ENCODE measurements at regions not wholly inside any gene's neighbourhood (a gene's known extent, or its start where the extent isn't known, plus 50 kb on each side); places are given as distances from the start of the nearest gene placed in this dataset.

DNA sequence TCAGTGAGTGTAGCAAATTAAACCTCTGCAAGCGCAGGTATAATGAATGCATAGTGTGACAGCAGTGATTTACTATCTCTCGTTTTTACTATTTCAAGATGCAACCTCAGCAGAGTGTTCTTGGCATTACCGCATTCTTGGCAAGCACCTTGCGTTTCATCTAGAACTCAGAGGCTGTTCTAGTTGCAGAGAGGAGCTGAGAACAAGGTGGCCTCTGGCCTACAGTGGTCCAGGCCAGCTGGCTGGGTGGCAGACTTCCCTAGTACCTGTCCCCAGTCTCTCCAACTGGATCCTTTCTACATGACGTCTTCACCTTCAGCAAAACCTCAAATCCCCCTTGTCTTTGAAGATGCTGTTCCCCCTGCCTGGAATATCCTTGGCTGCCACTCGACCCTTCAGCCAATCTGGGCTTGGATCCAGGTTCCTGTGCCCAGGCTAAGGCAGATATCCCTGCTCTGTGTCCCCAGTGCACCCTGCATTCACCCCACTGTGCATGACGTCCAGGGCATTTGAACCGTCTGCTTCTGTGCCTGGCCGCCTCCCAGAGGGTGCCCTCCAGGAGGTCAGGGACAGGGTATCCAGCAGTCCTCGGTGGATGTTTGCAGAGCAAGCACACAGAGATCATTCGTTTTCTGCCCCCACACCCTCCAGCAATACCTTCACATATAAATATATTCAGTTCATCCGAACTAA lies 120.4 kb upstream of the CPEB4 start (continued):
- TF ChIP-seq, protein P1, sequence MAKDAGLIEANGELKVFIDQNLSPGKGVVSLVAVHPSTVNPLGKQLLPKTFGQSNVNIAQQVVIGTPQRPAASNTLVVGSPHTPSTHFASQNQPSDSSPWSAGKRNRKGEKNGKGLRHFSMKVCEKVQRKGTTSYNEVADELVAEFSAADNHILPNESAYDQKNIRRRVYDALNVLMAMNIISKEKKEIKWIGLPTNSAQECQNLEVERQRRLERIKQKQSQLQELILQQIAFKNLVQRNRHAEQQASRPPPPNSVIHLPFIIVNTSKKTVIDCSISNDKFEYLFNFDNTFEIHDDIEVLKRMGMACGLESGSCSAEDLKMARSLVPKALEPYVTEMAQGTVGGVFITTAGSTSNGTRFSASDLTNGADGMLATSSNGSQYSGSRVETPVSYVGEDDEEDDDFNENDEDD (CRISPR knock-in tag; IDR thresholded peaks at IDR 0.05; ENCODE audit: borderline replicate concordance): no peak
- TF ChIP-seq ZEB1 (IDR thresholded peaks at IDR 0.05; ENCODE audit: insufficient replicate concordance, low read depth): no peak
- TF ChIP-seq ZMYM3 (CRISPR knock-in tag; IDR thresholded peaks at IDR 0.05): no peak; the same call in 1 of the 2 replicates
- no peak for TF ChIP-seq REL (CRISPR knock-in tag; conservative IDR thresholded peaks at IDR 0.05)
- no peak for TF ChIP-seq TOE1 (CRISPR knock-in tag; IDR thresholded peaks at IDR 0.05)
- no peak for TF ChIP-seq KAT2B (IDR thresholded peaks at IDR 0.05; ENCODE audit: borderline replicate concordance, low read depth, low read length)
- TF ChIP-seq, protein P2, sequence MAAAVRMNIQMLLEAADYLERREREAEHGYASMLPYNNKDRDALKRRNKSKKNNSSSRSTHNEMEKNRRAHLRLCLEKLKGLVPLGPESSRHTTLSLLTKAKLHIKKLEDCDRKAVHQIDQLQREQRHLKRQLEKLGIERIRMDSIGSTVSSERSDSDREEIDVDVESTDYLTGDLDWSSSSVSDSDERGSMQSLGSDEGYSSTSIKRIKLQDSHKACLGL (CRISPR knock-in tag; IDR thresholded peaks at IDR 0.05): no peak
- TF ChIP-seq ZC3H4 (CRISPR knock-in tag; IDR thresholded peaks at IDR 0.05; ENCODE audit: borderline replicate concordance): no peak
- TF ChIP-seq ZNF225 (CRISPR knock-in tag; IDR thresholded peaks at IDR 0.05): no peak
- no peak for TF ChIP-seq SOX6 (IDR thresholded peaks at IDR 0.05)
- TF ChIP-seq SOX6 (CRISPR knock-in tag; IDR thresholded peaks at IDR 0.05): peak; percentile 32; the same call in 1 of the 2 replicates
- no peak for TF ChIP-seq HOXA5 (CRISPR knock-in tag; IDR thresholded peaks at IDR 0.05)
- TF ChIP-seq, protein P3, sequence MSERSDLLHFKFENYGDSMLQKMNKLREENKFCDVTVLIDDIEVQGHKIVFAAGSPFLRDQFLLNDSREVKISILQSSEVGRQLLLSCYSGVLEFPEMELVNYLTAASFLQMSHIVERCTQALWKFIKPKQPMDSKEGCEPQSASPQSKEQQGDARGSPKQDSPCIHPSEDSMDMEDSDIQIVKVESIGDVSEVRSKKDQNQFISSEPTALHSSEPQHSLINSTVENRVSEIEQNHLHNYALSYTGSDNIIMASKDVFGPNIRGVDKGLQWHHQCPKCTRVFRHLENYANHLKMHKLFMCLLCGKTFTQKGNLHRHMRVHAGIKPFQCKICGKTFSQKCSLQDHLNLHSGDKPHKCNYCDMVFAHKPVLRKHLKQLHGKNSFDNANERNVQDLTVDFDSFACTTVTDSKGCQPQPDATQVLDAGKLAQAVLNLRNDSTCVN (CRISPR knock-in tag; IDR thresholded peaks at IDR 0.05; ENCODE audit: borderline replicate concordance): no peak
- TF ChIP-seq THAP11 (CRISPR knock-in tag; IDR thresholded peaks at IDR 0.05): no peak
- no peak for TF ChIP-seq ZNF674 (CRISPR knock-in tag; IDR thresholded peaks at IDR 0.05; ENCODE audit: low read depth)
- no peak for TF ChIP-seq XBP1 (CRISPR knock-in tag; IDR thresholded peaks at IDR 0.05)
- TF ChIP-seq HMGA1 (CRISPR knock-in tag; conservative IDR thresholded peaks at IDR 0.05): no peak
- TF ChIP-seq RBAK (CRISPR knock-in tag; IDR thresholded peaks at IDR 0.05): no peak
- TF ChIP-seq HNRNPL (IDR thresholded peaks at IDR 0.05; ENCODE audit: low read depth, low read length): 0 out of 2 replicates have a peak, but pooled peaks have one; percentile 31
- no peak for TF ChIP-seq RNF2 (conservative IDR thresholded peaks at IDR 0.05; ENCODE audit: low read depth)
- TF ChIP-seq PHB2 (IDR thresholded peaks at IDR 0.05; ENCODE audit: partially characterized antibody): no peak
- TF ChIP-seq ATF1 (CRISPR knock-in tag; IDR thresholded peaks at IDR 0.05): no peak
- no peak for TF ChIP-seq ZNF441 (CRISPR knock-in tag; IDR thresholded peaks at IDR 0.05; ENCODE audit: borderline replicate concordance)
- TF ChIP-seq ZBTB7A (CRISPR knock-in tag; IDR thresholded peaks at IDR 0.05): no peak
- TF ChIP-seq DR1 (CRISPR knock-in tag; IDR thresholded peaks at IDR 0.05): no peak
- TF ChIP-seq ZIK1 (CRISPR knock-in tag; IDR thresholded peaks at IDR 0.05; ENCODE audit: borderline replicate concordance, low read depth): no peak
- TF ChIP-seq MAZ (IDR thresholded peaks at IDR 0.05; ENCODE audit: borderline replicate concordance, low read depth, low read length): no peak
- TF ChIP-seq MAZ (CRISPR knock-in tag; IDR thresholded peaks at IDR 0.05; ENCODE audit: low read depth): no peak
- peak; percentile 48; the same call in 1 of the 2 replicates for TF ChIP-seq BCL6 (CRISPR knock-in tag; IDR thresholded peaks at IDR 0.05)

Measured in HepG2 (cell line).